ENCODE measurements at regions not wholly inside any gene's neighbourhood (a gene's known extent, or its start where the extent isn't known, plus 50 kb on each side); places are given as distances from the start of the nearest gene placed in this dataset.

GRCh38 chr5:60162441-60162840 is 268.9 kb upstream of the PDE4D start:
- TF ChIP-seq CTCF (IDR thresholded peaks at IDR 0.05; ENCODE audit: poor library complexity) (no peak), EZH2 (IDR thresholded peaks at IDR 0.05; ENCODE audit: borderline replicate concordance) (no peak)
